ENCODE measurements at regions not wholly inside any gene's neighbourhood (a gene's known extent, or its start where the extent isn't known, plus 50 kb on each side); places are given as distances from the start of the nearest gene placed in this dataset.

- Histone ChIP-seq H3K4me2 (ENCODE audit: control insufficient read depth, insufficient read depth) (no peak overlapping the region), H3K27ac (ENCODE audit: control insufficient read depth, insufficient read depth) (no peak overlapping the region), H3K9me3 (replicated peaks; ENCODE audit: control insufficient read depth, insufficient read depth, low read length) (no peaks in the 10 kb centered on the region), H4K20me1 (ENCODE audit: control insufficient read depth, insufficient read depth) (no peaks in the 10 kb centered on the region), H3K36me3 (ENCODE audit: control insufficient read depth in 2 of 2, insufficient read depth in 2 of 2, low read length in 1 of 2) (no peaks in the 10 kb centered on the region), H3K4me1 (ENCODE audit: control insufficient read depth, insufficient read depth, low read length) (no peaks in the 10 kb centered on the region), H3K79me2 (ENCODE audit: control insufficient read depth, insufficient read depth, low read length) (no peaks in the 10 kb centered on the region), H3K4me3 (no peak overlapping the region), H3K27me3 (replicated peaks in 1 of 2; ENCODE audit: control insufficient read depth in 2 of 2, insufficient read depth in 2 of 2, low read length in 1 of 2) (no peaks in the 10 kb centered on the region), H2AFZ (ENCODE audit: control insufficient read depth, low read depth, low read length) (no peak overlapping the region), H3K9ac (ENCODE audit: control insufficient read depth, insufficient read depth, low read length) (no peak overlapping the region)
- BruUV-seq (replicated peaks): no TSS peak
- in situ Hi-C loops (cut with MboI) (no loop called here), intact Hi-C loops (cut with micrococcal nuclease; ENCODE audit: unreplicated experiment) (no loop called here)
- TF ChIP-seq RB1 (IDR thresholded peaks at IDR 0.05; ENCODE audit: borderline replicate concordance): no peak
- TF ChIP-seq EGR1 (IDR thresholded peaks at IDR 0.05; ENCODE audit: borderline replicate concordance in 1 of 2, low read depth in 2 of 2, low read length in 2 of 2): no peak
- no peak for TF ChIP-seq EED (IDR thresholded peaks at IDR 0.05; ENCODE audit: low read depth)
- RAD21 ChIA-PET (ENCODE audit: unreplicated experiment): no interaction called here
- DNase-seq (ENCODE audit: low read depth, low spot score) (no peak), ATAC-seq (no peak), FAIRE-seq (no peak)
- WGBS (ENCODE audit: insufficient coverage, insufficient replicate concordance, low lambda C conversion rate, missing lambda C conversion rate): 0% methylated on average over 1 of the region's 1 CpG
- POLR2A ChIA-PET: no interaction called here
- CTCF ChIA-PET: no interaction called here
- SMC1A ChIA-PET (ENCODE audit: uncharacterized antibody, unreplicated experiment): no interaction called here
Measured at GRCh38 chr3:162292409-162292808, 795.8 kb downstream of the OTOL1 start.

GRCh38 chr3:162295323-162295983, 798.8 kb downstream of the OTOL1 start:
- H3K27me3 ChIP-seq (replicated peaks in 1 of 2; ENCODE audit: control insufficient read depth in 2 of 2, insufficient read depth in 2 of 2, low read length in 1 of 2): no peaks in the 10 kb centered on the region
- ChIA-PET SMC1A (ENCODE audit: uncharacterized antibody, unreplicated experiment) (interaction anchor here (1.3 kb wide), 1 partner anchor 9 kb away, joined by 3 read pairs; no protein-coding TSS in a partner anchor), CTCF (no interaction called here), POLR2A (interaction anchor here (0.6 kb wide), 1 partner anchor 234 kb away, joined by 4 read pairs; no protein-coding TSS in a partner anchor), RAD21 (ENCODE audit: unreplicated experiment) (interaction anchor here (0.7 kb wide), 1 partner anchor 11 kb away, joined by 3 read pairs; no protein-coding TSS in a partner anchor)
- H2AFZ ChIP-seq (ENCODE audit: control insufficient read depth, low read depth, low read length): no peak overlapping the region
- intact Hi-C loops (cut with micrococcal nuclease; ENCODE audit: unreplicated experiment): no loop called here
- ATAC-seq: no peak
- H3K36me3 ChIP-seq (ENCODE audit: control insufficient read depth in 2 of 2, insufficient read depth in 2 of 2, low read length in 1 of 2): no peaks in the 10 kb centered on the region
- H3K27ac ChIP-seq (ENCODE audit: control insufficient read depth, insufficient read depth): no peak overlapping the region
- DNase-seq (ENCODE audit: low read depth, low spot score): no peak
- H3K4me1 ChIP-seq (ENCODE audit: control insufficient read depth, insufficient read depth, low read length): no peaks in the 10 kb centered on the region
- H3K9ac ChIP-seq (ENCODE audit: control insufficient read depth, insufficient read depth, low read length): no peak overlapping the region
- H3K9me3 ChIP-seq (replicated peaks; ENCODE audit: control insufficient read depth, insufficient read depth, low read length): no peaks in the 10 kb centered on the region
- no peaks in the 10 kb centered on the region for H3K79me2 ChIP-seq (ENCODE audit: control insufficient read depth, insufficient read depth, low read length)
- BruUV-seq (replicated peaks): no TSS peak
- WGBS (ENCODE audit: insufficient coverage, insufficient replicate concordance, low lambda C conversion rate, missing lambda C conversion rate): 32% methylated on average over 6 of the region's 6 CpGs
- no peak overlapping the region for H3K4me2 ChIP-seq (ENCODE audit: control insufficient read depth, insufficient read depth)
- no peak for FAIRE-seq
- in situ Hi-C loops (cut with MboI): no loop called here
- H4K20me1 ChIP-seq (ENCODE audit: control insufficient read depth, insufficient read depth): no peaks in the 10 kb centered on the region
- H3K4me3 ChIP-seq: no peak overlapping the region
- TF ChIP-seq WRNIP1 (IDR thresholded peaks at IDR 0.05; ENCODE audit: borderline replicate concordance, low read depth, low read length) (no peak), PAX5 (IDR thresholded peaks at IDR 0.05; ENCODE audit: borderline replicate concordance, low read depth, low read length) (no peak), ZNF622 (IDR thresholded peaks at IDR 0.05) (no peak), GATAD2B (conservative IDR thresholded peaks at IDR 0.05; ENCODE audit: low read depth) (no peak), KLF5 (IDR thresholded peaks at IDR 0.05; ENCODE audit: partially characterized antibody) (no peak), CTCF (IDR thresholded peaks at IDR 0.05 in 2 of 3, conservative IDR thresholded peaks at IDR 0.05 in 1 of 3; ENCODE audit: control insufficient read depth in 2 of 3, extremely low read depth in 1 of 3, insufficient read depth in 1 of 3, low read depth in 3 of 3, low read length in 3 of 3) (no peak), MEF2B (IDR thresholded peaks at IDR 0.05; ENCODE audit: partially characterized antibody, poor library complexity, severe bottlenecking) (no peak), EED (IDR thresholded peaks at IDR 0.05; ENCODE audit: low read depth) (no peak), LARP7 (IDR thresholded peaks at IDR 0.05) (no peak), ZBTB11 (CRISPR knock-in tag; IDR thresholded peaks at IDR 0.05) (no peak)
